Lower leg skin (tissue), 3 donors: ENCODE measurements at regions not wholly inside any gene's neighbourhood (a gene's known extent, or its start where the extent isn't known, plus 50 kb on each side); places are given as distances from the start of the nearest gene placed in this dataset.

Experiments used
- POLR2A ChIP-seq, 2 donors: fragments of 450-650 bp; IDR thresholded peaks; one replicate each; pipeline ENCODE4 v1.6.1; 2016 to 2017; ENCODE audit warnings: antibody characterized with exemption in 2 of 2, mild to moderate bottlenecking in 1 of 2, moderate library complexity in 1 of 2
- TF ChIP-seq, protein P1 (sequence below), 3 donors: fragments of 450-650 bp; IDR thresholded peaks; one replicate each; pipeline ENCODE4 v1.5.1; 2016; ENCODE audit warnings: antibody characterized with exemption in 3 of 3, mild to moderate bottlenecking in 3 of 3, moderate library complexity in 2 of 3

- TF ChIP-seq, protein P1, sequence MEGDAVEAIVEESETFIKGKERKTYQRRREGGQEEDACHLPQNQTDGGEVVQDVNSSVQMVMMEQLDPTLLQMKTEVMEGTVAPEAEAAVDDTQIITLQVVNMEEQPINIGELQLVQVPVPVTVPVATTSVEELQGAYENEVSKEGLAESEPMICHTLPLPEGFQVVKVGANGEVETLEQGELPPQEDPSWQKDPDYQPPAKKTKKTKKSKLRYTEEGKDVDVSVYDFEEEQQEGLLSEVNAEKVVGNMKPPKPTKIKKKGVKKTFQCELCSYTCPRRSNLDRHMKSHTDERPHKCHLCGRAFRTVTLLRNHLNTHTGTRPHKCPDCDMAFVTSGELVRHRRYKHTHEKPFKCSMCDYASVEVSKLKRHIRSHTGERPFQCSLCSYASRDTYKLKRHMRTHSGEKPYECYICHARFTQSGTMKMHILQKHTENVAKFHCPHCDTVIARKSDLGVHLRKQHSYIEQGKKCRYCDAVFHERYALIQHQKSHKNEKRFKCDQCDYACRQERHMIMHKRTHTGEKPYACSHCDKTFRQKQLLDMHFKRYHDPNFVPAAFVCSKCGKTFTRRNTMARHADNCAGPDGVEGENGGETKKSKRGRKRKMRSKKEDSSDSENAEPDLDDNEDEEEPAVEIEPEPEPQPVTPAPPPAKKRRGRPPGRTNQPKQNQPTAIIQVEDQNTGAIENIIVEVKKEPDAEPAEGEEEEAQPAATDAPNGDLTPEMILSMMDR (IDR thresholded peaks at IDR 0.05): no peak
- TF ChIP-seq POLR2A (IDR thresholded peaks at IDR 0.05): no peak
Measured at GRCh38 chr2:221212105-221212504, 360.0 kb downstream of the EPHA4 start.
